IPS-18a (cell line): ENCODE measurements at regions not wholly inside any gene's neighbourhood (a gene's known extent, or its start where the extent isn't known, plus 50 kb on each side); places are given as distances from the start of the nearest gene placed in this dataset.

Experiments
- H3K27ac ChIP-seq: one replicate; pipeline ENCODE4 v1.5.1; 2013; ENCODE audit warnings: low read length
- H3K27me3 ChIP-seq: one replicate; pipeline ENCODE4 v1.6.1; 2013; ENCODE audit warnings: mild to moderate bottlenecking, low read length; ENCODE audit not compliant: control insufficient read depth, insufficient read depth
- H3K36me3 ChIP-seq: one replicate; pipeline ENCODE4 v1.6.1; 2013; ENCODE audit warnings: low read depth, low read length; ENCODE audit not compliant: control insufficient read depth
- H3K4me1 ChIP-seq: one replicate; pipeline ENCODE4 v1.6.1; 2013; ENCODE audit warnings: low read depth, low read length; ENCODE audit not compliant: control insufficient read depth
- H3K4me3 ChIP-seq: one replicate; pipeline ENCODE4 v1.5.1; 2013; ENCODE audit warnings: low read length
- H3K9ac ChIP-seq: one replicate; pipeline ENCODE4 v1.6.1; 2013; ENCODE audit warnings: mild to moderate bottlenecking, low read length, moderate library complexity
- H3K9me3 ChIP-seq: one replicate; pipeline ENCODE4 v1.6.1; 2013; ENCODE audit warnings: low read depth, low read length; ENCODE audit not compliant: control insufficient read depth

GRCh38 chr7:108627476-108628051 is 57.9 kb downstream of the DNAJB9 start:
- H3K27me3 ChIP-seq: no peaks in the 10 kb centered on the region
- H3K4me1 ChIP-seq: no peaks in the 10 kb centered on the region
- no peaks in the 10 kb centered on the region for H3K36me3 ChIP-seq
- no peak overlapping the region for H3K4me3 ChIP-seq
- no peaks in the 10 kb centered on the region for H3K9me3 ChIP-seq
- H3K27ac ChIP-seq: no peak overlapping the region
- H3K9ac ChIP-seq: no peak overlapping the region

- Histone ChIP-seq H3K36me3 (no peaks in the 10 kb centered on the region), H3K4me3 (no peak overlapping the region), H3K27me3 (no peaks in the 10 kb centered on the region), H3K9ac (no peak overlapping the region), H3K27ac (no peak overlapping the region), H3K9me3 (no peaks in the 10 kb centered on the region), H3K4me1 (no peaks in the 10 kb centered on the region)
Observed at GRCh38 chr7:108628678-108629077, 59.0 kb downstream of the DNAJB9 start.

GRCh38 chr7:108629651-108630400 is 60.2 kb downstream of the DNAJB9 start:
- H3K4me3 ChIP-seq: no peak overlapping the region
- H3K9me3 ChIP-seq: no peaks in the 10 kb centered on the region
- no peaks in the 10 kb centered on the region for H3K36me3 ChIP-seq
- no peaks in the 10 kb centered on the region for H3K27me3 ChIP-seq
- H3K9ac ChIP-seq: no peak overlapping the region
- H3K4me1 ChIP-seq: no peaks in the 10 kb centered on the region
- H3K27ac ChIP-seq: no peak overlapping the region

- no peak overlapping the region for H3K9ac ChIP-seq
- no peak overlapping the region for H3K4me3 ChIP-seq
- no peaks in the 10 kb centered on the region for H3K4me1 ChIP-seq
- H3K9me3 ChIP-seq: no peaks in the 10 kb centered on the region
- H3K36me3 ChIP-seq: no peaks in the 10 kb centered on the region
- H3K27me3 ChIP-seq: no peaks in the 10 kb centered on the region
- no peak overlapping the region for H3K27ac ChIP-seq
Observed at GRCh38 chr7:108634036-108634435, 64.4 kb downstream of the DNAJB9 start.

- Histone ChIP-seq H3K27ac (no peak overlapping the region), H3K36me3 (no peaks in the 10 kb centered on the region), H3K27me3 (no peaks in the 10 kb centered on the region), H3K9me3 (no peaks in the 10 kb centered on the region), H3K4me1 (no peaks in the 10 kb centered on the region), H3K4me3 (no peak overlapping the region), H3K9ac (no peak overlapping the region)
Observed at GRCh38 chr7:108634535-108634934, 64.9 kb downstream of the DNAJB9 start.

GRCh38 chr7:108637049-108637621 is 67.5 kb downstream of the DNAJB9 start:
- Histone ChIP-seq H3K4me3 (no peak overlapping the region), H3K36me3 (no peaks in the 10 kb centered on the region), H3K4me1 (no peaks in the 10 kb centered on the region), H3K27me3 (no peaks in the 10 kb centered on the region), H3K27ac (no peak overlapping the region), H3K9ac (no peak overlapping the region), H3K9me3 (no peaks in the 10 kb centered on the region)

GRCh38 chr7:108642126-108642525 is 72.5 kb downstream of the DNAJB9 start:
- H3K4me1 ChIP-seq: no peaks in the 10 kb centered on the region

GRCh38 chr7:108643136-108643535 is 73.5 kb downstream of the DNAJB9 start:
- no peaks in the 10 kb centered on the region for H3K27me3 ChIP-seq
- H3K9me3 ChIP-seq: no peaks in the 10 kb centered on the region
- H3K4me1 ChIP-seq: no peaks in the 10 kb centered on the region
- H3K36me3 ChIP-seq: no peaks in the 10 kb centered on the region
- no peak overlapping the region for H3K27ac ChIP-seq
- no peak overlapping the region for H3K9ac ChIP-seq
- H3K4me3 ChIP-seq: no peak overlapping the region

More at GRCh38 chr7:108642126-108642525, 72.5 kb downstream of the DNAJB9 start:
- H3K36me3 ChIP-seq: no peaks in the 10 kb centered on the region
- no peaks in the 10 kb centered on the region for H3K9me3 ChIP-seq
- no peaks in the 10 kb centered on the region for H3K27me3 ChIP-seq
- no peak overlapping the region for H3K4me3 ChIP-seq
- H3K27ac ChIP-seq: no peak overlapping the region
- H3K9ac ChIP-seq: no peak overlapping the region

- Histone ChIP-seq H3K27me3 (no peaks in the 10 kb centered on the region), H3K27ac (no peak overlapping the region), H3K4me3 (no peak overlapping the region), H3K9me3 (no peaks in the 10 kb centered on the region), H3K4me1 (no peaks in the 10 kb centered on the region), H3K9ac (no peak overlapping the region), H3K36me3 (no peaks in the 10 kb centered on the region)
Observed at GRCh38 chr7:108648989-108649388, 79.3 kb downstream of the DNAJB9 start.

- H3K9ac ChIP-seq: no peak overlapping the region
- no peak overlapping the region for H3K27ac ChIP-seq
- H3K9me3 ChIP-seq: no peaks in the 10 kb centered on the region
- no peaks in the 10 kb centered on the region for H3K27me3 ChIP-seq
- no peaks in the 10 kb centered on the region for H3K36me3 ChIP-seq
- no peaks in the 10 kb centered on the region for H3K4me1 ChIP-seq
- no peak overlapping the region for H3K4me3 ChIP-seq
Observed at GRCh38 chr7:108650467-108650866, 80.8 kb downstream of the DNAJB9 start.

- no peak overlapping the region for H3K4me3 ChIP-seq
- no peak overlapping the region for H3K27ac ChIP-seq
- no peaks in the 10 kb centered on the region for H3K9me3 ChIP-seq
- no peaks in the 10 kb centered on the region for H3K27me3 ChIP-seq
- H3K36me3 ChIP-seq: no peaks in the 10 kb centered on the region
- no peaks in the 10 kb centered on the region for H3K4me1 ChIP-seq
- H3K9ac ChIP-seq: no peak overlapping the region
Observed at GRCh38 chr7:108652886-108653285, 83.2 kb downstream of the DNAJB9 start.

- Histone ChIP-seq H3K27ac (no peak overlapping the region), H3K4me1 (no peaks in the 10 kb centered on the region), H3K9ac (no peak overlapping the region), H3K4me3 (no peak overlapping the region), H3K36me3 (no peaks in the 10 kb centered on the region), H3K9me3 (no peaks in the 10 kb centered on the region), H3K27me3 (no peaks in the 10 kb centered on the region)
Observed at GRCh38 chr7:108653526-108653925, 83.9 kb downstream of the DNAJB9 start.
